ENCODE measurements at regions not wholly inside any gene's neighbourhood (a gene's known extent, or its start where the extent isn't known, plus 50 kb on each side); places are given as distances from the start of the nearest gene placed in this dataset.

- no peaks in the 10 kb centered on the region for H3K4me1 ChIP-seq (ENCODE audit: control insufficient read depth in 2 of 2, insufficient read depth in 2 of 2, low read length in 2 of 2)
- no peak overlapping the region for H3K4me3 ChIP-seq (ENCODE audit: low read length in 2 of 2)
- no peaks in the 10 kb centered on the region for H3K9me3 ChIP-seq (ENCODE audit: control insufficient read depth in 2 of 2, low read length in 2 of 2)
- H3K36me3 ChIP-seq (ENCODE audit: control insufficient read depth in 2 of 2, insufficient read depth in 2 of 2, low read length in 2 of 2), result no peaks in the 10 kb centered on the region
- no peaks in the 10 kb centered on the region for H3K27me3 ChIP-seq (ENCODE audit: control insufficient read depth in 2 of 2, insufficient read depth in 2 of 2, low read length in 2 of 2)
- H3K27ac ChIP-seq (ENCODE audit: low read depth in 2 of 2, low read length in 2 of 2), result no peak overlapping the region
- no peak overlapping the region for H3K9ac ChIP-seq (ENCODE audit: low read depth in 1 of 2, low read length in 2 of 2)
Observed at GRCh38 chr14:94677213-94677612, 65.0 kb downstream of the SERPINA3 start.

GRCh38 chr14:94676495-94677185, 64.4 kb downstream of the SERPINA3 start:
- H3K9me3 ChIP-seq (ENCODE audit: control insufficient read depth in 2 of 2, low read length in 2 of 2), result no peaks in the 10 kb centered on the region
- H3K27me3 ChIP-seq (ENCODE audit: control insufficient read depth in 2 of 2, insufficient read depth in 2 of 2, low read length in 2 of 2), result no peaks in the 10 kb centered on the region
- H3K36me3 ChIP-seq (ENCODE audit: control insufficient read depth in 2 of 2, insufficient read depth in 2 of 2, low read length in 2 of 2), result no peaks in the 10 kb centered on the region
- H3K4me1 ChIP-seq (ENCODE audit: control insufficient read depth in 2 of 2, insufficient read depth in 2 of 2, low read length in 2 of 2), result no peaks in the 10 kb centered on the region
- no peak overlapping the region for H3K27ac ChIP-seq (ENCODE audit: low read depth in 2 of 2, low read length in 2 of 2)
- no peak overlapping the region for H3K9ac ChIP-seq (ENCODE audit: low read depth in 1 of 2, low read length in 2 of 2)
- no peak overlapping the region for H3K4me3 ChIP-seq (ENCODE audit: low read length in 2 of 2)

GRCh38 chr14:94675036-94675435, 62.8 kb downstream of the SERPINA3 start:
- no peaks in the 10 kb centered on the region for H3K4me1 ChIP-seq (ENCODE audit: control insufficient read depth in 2 of 2, insufficient read depth in 2 of 2, low read length in 2 of 2)
- no peaks in the 10 kb centered on the region for H3K9me3 ChIP-seq (ENCODE audit: control insufficient read depth in 2 of 2, low read length in 2 of 2)
- H3K4me3 ChIP-seq (ENCODE audit: low read length in 2 of 2), result no peak overlapping the region
- no peaks in the 10 kb centered on the region for H3K27me3 ChIP-seq (ENCODE audit: control insufficient read depth in 2 of 2, insufficient read depth in 2 of 2, low read length in 2 of 2)
- no peak overlapping the region for H3K9ac ChIP-seq (ENCODE audit: low read depth in 1 of 2, low read length in 2 of 2)
- H3K27ac ChIP-seq (ENCODE audit: low read depth in 2 of 2, low read length in 2 of 2), result no peak overlapping the region
- no peaks in the 10 kb centered on the region for H3K36me3 ChIP-seq (ENCODE audit: control insufficient read depth in 2 of 2, insufficient read depth in 2 of 2, low read length in 2 of 2)

GRCh38 chr14:94673781-94674231, 61.6 kb downstream of the SERPINA3 start:
- Histone ChIP-seq H3K9me3 (ENCODE audit: control insufficient read depth in 2 of 2, low read length in 2 of 2) (no peaks in the 10 kb centered on the region), H3K27me3 (ENCODE audit: control insufficient read depth in 2 of 2, insufficient read depth in 2 of 2, low read length in 2 of 2) (no peaks in the 10 kb centered on the region), H3K27ac (ENCODE audit: low read depth in 2 of 2, low read length in 2 of 2) (no peak overlapping the region), H3K9ac (ENCODE audit: low read depth in 1 of 2, low read length in 2 of 2) (no peak overlapping the region), H3K4me1 (ENCODE audit: control insufficient read depth in 2 of 2, insufficient read depth in 2 of 2, low read length in 2 of 2) (no peaks in the 10 kb centered on the region), H3K4me3 (ENCODE audit: low read length in 2 of 2) (no peak overlapping the region), H3K36me3 (ENCODE audit: control insufficient read depth in 2 of 2, insufficient read depth in 2 of 2, low read length in 2 of 2) (no peaks in the 10 kb centered on the region)
